GM18951 (cell line): ENCODE measurements at regions not wholly inside any gene's neighbourhood (a gene's known extent, or its start where the extent isn't known, plus 50 kb on each side); places are given as distances from the start of the nearest gene placed in this dataset.
"Not testable (repeated sequence)": the region's sequence is repeated elsewhere in the genome, so short reads cannot be mapped to it uniquely, and the experiment has no call there.

Source experiments
- POLR2A ChIP-seq: IDR thresholded peaks from 4 replicates; pipeline ENCODE4 v1.6.1; 2011; ENCODE audit warnings: mild to moderate bottlenecking; ENCODE audit not compliant: insufficient read length, insufficient read depth; ENCODE audit errors: extremely low read depth
- in situ Hi-C: fragments of 300-500 bp; cut with MboI; formaldehyde crosslinking; loops from one replicate; pipeline ENCODE4 v1.12.0; 2022; ENCODE audit warnings: low sequenced_read_pairs, mixed read lengths, inconsistent platforms; ENCODE audit not compliant: unreplicated experiment

- TF ChIP-seq POLR2A, result no peak
- in situ Hi-C loops, result no loop called here
These were observed 215.1 kb upstream of the TBX18 start for GRCh38 chr6:84979541-84979940.

- in situ Hi-C loops, result no loop called here
These were observed 212.9 kb upstream of the TBX18 start for GRCh38 chr6:84977363-84977705.

DNA sequence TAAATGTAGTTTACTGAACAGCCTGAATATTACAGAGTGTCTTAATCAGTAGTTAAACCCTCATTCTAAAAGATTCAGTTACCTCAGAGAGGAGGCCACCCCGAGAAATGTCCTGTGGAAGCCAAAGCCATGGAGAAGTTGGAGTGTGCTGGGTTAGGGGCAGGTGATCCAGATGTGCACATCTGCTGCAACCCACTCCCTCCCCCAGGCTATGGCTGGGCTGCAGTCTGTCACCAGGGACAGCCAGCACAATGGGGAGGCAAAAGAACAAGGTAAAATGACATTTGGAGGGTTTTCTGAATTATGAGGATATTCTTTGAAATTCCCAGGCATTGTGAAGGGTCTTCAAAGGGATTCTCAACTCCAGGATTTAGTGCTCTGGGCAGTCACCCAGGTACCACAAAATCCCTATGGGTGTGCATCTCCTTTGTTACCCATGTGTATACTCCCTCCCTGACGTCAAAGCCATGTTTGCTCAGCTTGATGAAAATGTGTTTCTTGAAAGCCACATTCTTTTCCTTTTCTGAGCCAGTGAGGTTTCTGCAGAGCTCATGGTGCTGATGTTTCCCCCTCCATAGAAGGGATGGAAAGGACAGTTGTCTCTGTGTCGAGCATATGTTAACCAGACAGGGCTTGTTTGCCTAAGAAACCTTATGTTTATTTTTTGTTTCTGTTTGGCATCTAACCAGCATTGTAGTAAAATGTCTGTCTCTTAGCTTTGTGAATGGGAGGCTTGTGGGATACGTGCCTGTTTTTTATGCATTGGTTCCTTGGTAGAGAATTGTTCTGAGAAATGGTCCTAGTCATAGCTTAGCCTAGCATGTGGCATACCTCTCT, 212.3 kb upstream of the TBX18 start:
- in situ Hi-C loops, result no loop called here
- TF ChIP-seq POLR2A, result no peak

More at GRCh38 chr6:84977363-84977705, 212.9 kb upstream of the TBX18 start:
- TF ChIP-seq POLR2A, result no peak

DNA sequence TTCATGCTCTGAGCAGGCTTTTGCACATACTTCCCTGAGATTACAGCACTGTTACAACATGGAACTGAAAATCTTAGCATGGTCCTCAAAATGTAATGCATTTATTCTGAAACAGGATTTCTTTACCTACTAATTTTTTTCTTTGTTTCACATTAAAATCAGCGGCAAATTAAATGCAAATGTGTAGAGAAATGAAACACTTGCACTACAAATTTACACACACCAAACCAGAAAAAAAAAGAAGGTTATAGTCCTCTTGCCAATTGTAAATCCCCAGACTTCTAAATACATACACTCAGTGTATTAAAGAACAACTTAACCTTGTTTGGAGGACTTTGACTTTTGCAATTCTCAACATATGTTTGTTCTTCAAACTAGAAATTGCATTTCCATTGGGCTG, 210.9 kb upstream of the TBX18 start:
- in situ Hi-C loops, result no loop called here
- TF ChIP-seq POLR2A, result no peak

- TF ChIP-seq POLR2A, result no peak
- in situ Hi-C loops, result no loop called here
These were observed 209.2 kb upstream of the TBX18 start for GRCh38 chr6:84973606-84974005.

DNA sequence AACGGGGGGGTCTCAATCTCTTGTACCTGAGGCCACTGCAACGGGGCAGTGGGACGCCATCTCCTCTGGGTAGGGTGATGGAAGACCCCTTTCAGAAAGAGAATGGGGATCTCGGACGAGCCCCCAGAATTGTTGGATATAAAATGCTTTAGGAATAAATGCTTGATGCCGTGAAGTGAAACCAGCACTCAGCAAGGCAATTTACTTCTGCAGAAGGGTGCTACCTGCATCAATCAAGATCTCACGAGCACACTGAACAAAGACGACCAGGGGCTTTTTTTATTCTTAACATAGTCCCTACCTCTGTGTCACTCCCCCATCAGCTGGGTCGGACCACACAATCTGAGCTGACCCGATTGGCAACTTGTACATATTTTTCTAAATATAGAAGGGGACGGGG, 203.6 kb upstream of the TBX18 start:
- in situ Hi-C loops, result no loop called here
- TF ChIP-seq POLR2A, result no peak

GRCh38 chr6:84967389-84967788, 203.0 kb upstream of the TBX18 start:
- in situ Hi-C loops, result no loop called here
- TF ChIP-seq POLR2A, result no peak

- in situ Hi-C loops, result no loop called here
These were observed 188.8 kb upstream of the TBX18 start for GRCh38 chr6:84953111-84953755.

DNA sequence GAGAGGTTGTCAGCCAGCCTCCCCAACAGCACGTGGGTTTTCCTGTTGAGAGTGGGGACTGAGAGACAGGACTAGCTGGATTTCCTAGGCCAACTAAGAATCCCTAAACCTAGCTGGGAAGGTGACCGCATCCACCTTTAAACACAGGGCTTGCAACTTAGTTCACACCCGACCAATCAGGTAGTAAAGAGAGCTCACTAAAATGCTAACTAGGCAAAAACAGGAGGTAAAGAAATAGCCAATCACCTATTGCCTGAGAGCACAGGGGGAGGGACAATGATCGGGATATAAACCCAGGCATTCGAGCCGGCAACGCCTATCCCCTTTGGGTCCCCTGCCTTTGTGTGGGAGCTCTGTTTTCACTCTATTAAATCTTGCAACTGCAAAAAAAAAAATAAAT, 180.5 kb upstream of the TBX18 start:
- in situ Hi-C loops, result not testable (repeated sequence)

More at GRCh38 chr6:84953111-84953755, 188.8 kb upstream of the TBX18 start:
- no peak for TF ChIP-seq POLR2A

DNA sequence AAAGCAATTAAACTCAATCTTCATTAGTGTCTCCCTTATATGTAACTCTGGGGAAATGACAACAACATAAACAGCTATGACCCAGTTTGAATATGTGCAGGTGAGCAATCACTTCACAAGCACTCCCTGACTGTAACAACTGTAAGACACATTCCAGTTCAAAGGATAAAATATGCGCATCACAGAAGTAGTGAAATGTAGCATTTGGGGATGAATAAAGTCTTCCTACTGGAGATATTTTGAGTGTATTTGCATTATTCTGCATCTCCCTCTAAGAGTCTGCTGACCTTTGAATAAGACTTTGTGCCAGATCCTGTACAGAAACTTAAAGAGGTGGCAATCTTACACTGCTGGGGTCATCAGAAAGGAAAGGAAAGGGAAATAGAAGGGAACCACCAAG, 179.5 kb upstream of the TBX18 start:
- in situ Hi-C loops, result no loop called here
- TF ChIP-seq POLR2A, result no peak

GRCh38 chr6:84941609-84942008, 177.2 kb upstream of the TBX18 start:
- in situ Hi-C loops, result not testable (repeated sequence)

GRCh38 chr6:84929212-84929611, 164.8 kb upstream of the TBX18 start:
- no peak for TF ChIP-seq POLR2A
- in situ Hi-C loops, result no loop called here

DNA sequence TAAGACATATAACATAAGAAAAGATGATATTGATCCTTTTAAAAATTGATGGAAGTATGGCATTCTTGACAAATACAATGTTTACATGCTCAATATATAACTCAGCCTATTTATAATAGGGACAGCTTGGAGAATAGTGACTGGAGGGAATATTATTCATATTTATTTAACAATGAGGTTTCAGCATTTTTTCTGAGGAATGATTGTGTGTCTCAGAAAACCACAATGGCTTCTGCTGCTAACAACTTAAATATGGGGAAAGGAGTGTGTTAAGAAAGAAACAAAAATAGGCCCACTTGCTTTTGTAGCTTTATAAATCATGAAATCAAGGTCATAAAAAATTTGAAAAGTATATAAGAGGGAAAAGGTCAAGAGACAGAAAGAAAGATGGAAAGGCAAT, 163.2 kb upstream of the TBX18 start:
- in situ Hi-C loops, result no loop called here
- TF ChIP-seq POLR2A, result no peak
